ENCODE measurements at regions not wholly inside any gene's neighbourhood (a gene's known extent, or its start where the extent isn't known, plus 50 kb on each side); places are given as distances from the start of the nearest gene placed in this dataset.

DNA sequence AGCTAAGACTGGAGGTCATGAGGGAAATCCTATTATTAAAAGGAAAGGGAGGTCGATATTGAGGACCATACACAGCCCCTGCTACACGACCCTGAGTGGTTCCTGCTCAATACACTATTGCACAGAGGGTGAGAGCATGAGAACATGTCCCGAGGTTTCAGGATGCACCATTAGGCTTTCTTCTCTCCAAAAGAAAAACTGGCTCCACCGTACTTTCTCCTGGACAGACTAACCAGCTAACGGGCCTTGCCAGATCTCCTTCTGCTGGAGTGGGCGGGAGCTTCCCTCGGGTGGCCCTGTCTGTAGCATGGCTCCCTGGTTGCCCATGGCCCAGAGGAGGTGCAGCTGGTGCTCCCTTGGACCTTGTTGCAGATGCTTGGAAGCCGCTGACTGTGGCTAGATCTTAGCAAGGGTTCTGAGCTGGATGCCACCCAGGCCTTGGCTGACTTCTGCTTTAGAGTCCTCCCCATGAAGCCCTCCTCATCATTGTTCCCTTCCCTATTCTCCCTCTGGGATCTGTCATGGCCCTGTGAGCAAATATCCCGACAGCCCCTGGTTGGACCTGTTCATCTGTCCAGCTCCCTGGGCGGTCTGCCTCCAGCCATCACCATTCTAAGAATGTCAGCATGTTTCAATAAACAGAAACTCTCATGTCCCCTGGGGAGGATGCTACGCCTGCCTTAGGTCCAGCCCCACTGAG is 52.9 kb upstream of the SHH start:
- Mint-ChIP-seq H3K9me3 (no peaks in the 10 kb centered on the region), H3K4me1 (ENCODE audit: low read depth) (no peaks in the 10 kb centered on the region), H3K27me3 (peaks cover 3% of the 10 kb centered on the region), H3K27ac (no peak overlapping the region), H3K36me3 (ENCODE audit: low read depth) (no peaks in the 10 kb centered on the region), H3K4me3 (no peak overlapping the region)
- no peak for TF ChIP-seq CTCF (IDR thresholded peaks at IDR 0.05)
- ChIA-PET POLR2A (interaction anchor here (1.1 kb wide), 1 partner anchor 327 kb away, joined by 7 read pairs; no protein-coding TSS in a partner anchor), CTCF (no interaction called here)
- DNase-seq (no peak), ATAC-seq (no peak)
- intact Hi-C loops (cut with micrococcal nuclease) = no loop called here

DNA sequence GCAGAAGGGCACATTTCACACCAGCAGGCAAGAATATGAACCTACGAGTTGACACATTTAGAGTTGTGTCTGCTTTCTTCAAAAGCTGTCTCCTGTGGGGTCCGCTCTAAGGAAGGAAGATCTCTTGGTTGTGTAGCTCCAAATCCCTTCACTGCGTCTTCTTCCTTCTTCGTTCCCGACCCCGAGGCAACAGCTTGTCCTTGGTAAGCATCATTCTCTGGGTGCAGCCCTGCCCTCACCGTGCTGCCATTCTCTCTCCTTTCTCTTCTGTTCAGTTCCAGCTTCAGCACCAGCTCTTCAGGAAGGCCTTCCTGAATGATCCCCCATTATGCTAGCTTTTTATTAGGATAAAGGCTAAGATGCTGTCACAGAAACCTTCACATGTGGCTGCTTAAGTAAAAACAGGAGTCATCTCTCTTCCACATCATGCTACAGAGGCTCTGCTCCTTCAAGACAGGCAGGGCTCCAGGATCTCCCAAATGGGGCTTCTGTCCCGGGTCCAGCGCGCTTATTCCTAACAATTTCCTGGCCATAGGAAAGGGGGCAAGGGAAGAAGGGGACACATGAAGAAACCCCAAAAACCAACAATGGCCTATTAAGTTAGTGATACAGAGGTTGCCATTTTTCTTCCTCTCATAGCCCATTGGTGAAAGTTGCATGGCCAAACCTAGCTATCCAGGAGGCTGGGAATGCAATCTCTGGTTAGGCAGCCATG is 52.2 kb upstream of the SHH start:
- no peak for TF ChIP-seq CTCF (IDR thresholded peaks at IDR 0.05)
- H3K4me3 Mint-ChIP-seq = no peak overlapping the region
- peaks cover 3% of the 10 kb centered on the region for H3K27me3 Mint-ChIP-seq
- CTCF ChIA-PET = no interaction called here
- intact Hi-C loops (cut with micrococcal nuclease) = no loop called here
- H3K27ac Mint-ChIP-seq = no peak overlapping the region
- no peaks in the 10 kb centered on the region for H3K36me3 Mint-ChIP-seq (ENCODE audit: low read depth)
- POLR2A ChIA-PET = no interaction called here
- no peaks in the 10 kb centered on the region for H3K4me1 Mint-ChIP-seq (ENCODE audit: low read depth)
- ATAC-seq (no peak), DNase-seq (no peak)
- H3K9me3 Mint-ChIP-seq = no peaks in the 10 kb centered on the region

DNA sequence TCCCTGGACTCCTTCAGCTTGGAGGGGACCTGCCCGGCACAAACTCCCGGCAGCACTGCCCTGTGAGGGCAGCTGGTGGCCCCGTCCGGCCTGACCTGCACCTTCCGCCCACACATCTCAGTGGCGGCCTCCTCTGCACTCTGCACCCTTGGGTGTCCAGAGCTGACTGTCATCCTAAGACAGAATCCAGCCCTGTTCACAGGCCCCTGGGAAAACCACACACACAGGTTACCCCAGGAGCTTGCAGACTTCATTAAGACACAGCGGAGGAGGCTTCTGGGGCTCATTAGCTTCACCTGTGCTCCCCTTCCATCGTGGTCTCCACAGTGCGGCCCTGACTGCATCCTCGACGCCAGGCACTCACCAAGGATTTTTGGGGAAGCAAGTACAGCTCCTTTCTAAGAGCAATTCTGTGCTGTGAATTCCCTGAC is 51.5 kb upstream of the SHH start:
- intact Hi-C loops (cut with micrococcal nuclease) = no loop called here
- Mint-ChIP-seq H3K36me3 (ENCODE audit: low read depth) (no peaks in the 10 kb centered on the region), H3K4me1 (ENCODE audit: low read depth) (no peaks in the 10 kb centered on the region), H3K27me3 (peaks cover 3% of the 10 kb centered on the region), H3K4me3 (no peak overlapping the region), H3K27ac (no peak overlapping the region), H3K9me3 (no peaks in the 10 kb centered on the region)
- TF ChIP-seq CTCF (IDR thresholded peaks at IDR 0.05) = no peak
- ChIA-PET CTCF (no interaction called here), POLR2A (no interaction called here)
- DNase-seq = no peak
- no peak for ATAC-seq

- ChIA-PET POLR2A (no interaction called here), CTCF (no interaction called here)
- intact Hi-C loops (cut with micrococcal nuclease) = no loop called here
- ATAC-seq (no peak), DNase-seq (no peak)
- Mint-ChIP-seq H3K4me3 (no peak overlapping the region), H3K27me3 (peaks cover 3% of the 10 kb centered on the region), H3K9me3 (no peaks in the 10 kb centered on the region), H3K36me3 (ENCODE audit: low read depth) (no peaks in the 10 kb centered on the region), H3K27ac (no peak overlapping the region), H3K4me1 (ENCODE audit: low read depth) (no peaks in the 10 kb centered on the region)
- TF ChIP-seq CTCF (IDR thresholded peaks at IDR 0.05) = no peak
Measured at GRCh38 chr7:155862123-155862892, 50.0 kb upstream of the SHH start.
